Osteoblast (primary cell): ENCODE measurements at regions not wholly inside any gene's neighbourhood (a gene's known extent, or its start where the extent isn't known, plus 50 kb on each side); places are given as distances from the start of the nearest gene placed in this dataset.

Experiments used
- DNase-seq: peaks from one replicate; pipeline ENCODE4 v3.0.0; 2011; ENCODE audit warnings: low spot score, mixed read lengths; ENCODE audit not compliant: insufficient read length; ENCODE audit errors: missing footprints
- H2AFZ ChIP-seq: 2 replicates; pipeline ENCODE4 v1.6.0; 2011; ENCODE audit warnings: mild to moderate bottlenecking, low read length
- H3K27ac ChIP-seq: 2 replicates; pipeline ENCODE4 v1.5.1; 2011; ENCODE audit warnings: mild to moderate bottlenecking, low read depth, low read length, moderate library complexity
- H3K27me3 ChIP-seq: 2 replicates; pipeline ENCODE4 v1.6.0; 2012; ENCODE audit warnings: mild to moderate bottlenecking, control low read depth, inconsistent platforms, low read length, moderate library complexity; ENCODE audit not compliant: insufficient read depth
- H3K36me3 ChIP-seq: 2 replicates; pipeline ENCODE4 v1.5.1; 2011; ENCODE audit warnings: mild to moderate bottlenecking, low read length, control low read depth, moderate library complexity; ENCODE audit not compliant: insufficient read depth
- H3K4me1 ChIP-seq: 2 replicates; pipeline ENCODE4 v1.5.1; 2011; ENCODE audit warnings: mild to moderate bottlenecking, low read length, control low read depth, moderate library complexity; ENCODE audit not compliant: insufficient read depth
- H3K4me2 ChIP-seq: 2 replicates; pipeline ENCODE4 v1.6.0; 2011; ENCODE audit warnings: mild to moderate bottlenecking, low read length; ENCODE audit not compliant: insufficient read depth
- H3K4me3 ChIP-seq: fragments of 200-600 bp; sonication (generic); 3 replicates; pipeline ENCODE4 v1.5.1; 2012; ENCODE audit warnings: mild to moderate bottlenecking, low read length, inconsistent platforms; ENCODE audit not compliant: insufficient read depth
- H3K79me2 ChIP-seq: 2 replicates; pipeline ENCODE4 v1.6.0; 2012; ENCODE audit warnings: mild to moderate bottlenecking, low read length, control low read depth, inconsistent platforms; ENCODE audit not compliant: insufficient read depth
- H3K9me3 ChIP-seq: 2 replicates; pipeline ENCODE4 v1.5.1; 2011; ENCODE audit warnings: low read depth, low read length, control low read depth
- H4K20me1 ChIP-seq: 2 replicates; pipeline ENCODE4 v1.6.0; 2012; ENCODE audit warnings: mild to moderate bottlenecking, low read length, control low read depth; ENCODE audit not compliant: insufficient read depth
- CTCF ChIP-seq: IDR thresholded peaks from 2 replicates; pipeline ENCODE4 v1.5.1; 2011; ENCODE audit warnings: mild to moderate bottlenecking, low read depth, low read length, moderate library complexity; ENCODE audit errors: extremely low read depth

- H2AFZ ChIP-seq = no peak overlapping the region
- no peak overlapping the region for H3K4me3 ChIP-seq
- DNase-seq = no peak
- peak overlapping the region; percentile 80 for H3K27ac ChIP-seq
- TF ChIP-seq CTCF = no peak
- no peaks in the 10 kb centered on the region for H4K20me1 ChIP-seq
- no peaks in the 10 kb centered on the region for H3K79me2 ChIP-seq
- H3K4me2 ChIP-seq = peak overlapping the region; percentile 49
- no peaks in the 10 kb centered on the region for H3K9me3 ChIP-seq
- no peaks in the 10 kb centered on the region for H3K27me3 ChIP-seq
- H3K4me1 ChIP-seq = peaks cover 31% of the 10 kb centered on the region
- H3K36me3 ChIP-seq = no peaks in the 10 kb centered on the region
Observed at GRCh38 chr12:68497107-68497506, 113.6 kb upstream of the RAP1B start.

GRCh38 chr12:68497702-68498101 lies 113.0 kb upstream of the RAP1B start:
- Histone ChIP-seq H3K4me2 (peak overlapping the region; percentile 49), H4K20me1 (no peaks in the 10 kb centered on the region), H3K36me3 (no peaks in the 10 kb centered on the region), H2AFZ (no peak overlapping the region), H3K4me3 (no peak overlapping the region), H3K27ac (peak overlapping the region; percentile 80), H3K79me2 (no peaks in the 10 kb centered on the region), H3K9me3 (no peaks in the 10 kb centered on the region), H3K27me3 (no peaks in the 10 kb centered on the region), H3K4me1 (peaks cover 31% of the 10 kb centered on the region)
- TF ChIP-seq CTCF = no peak
- DNase-seq = peak; percentile 76

GRCh38 chr12:68498736-68499135 lies 112.0 kb upstream of the RAP1B start:
- Histone ChIP-seq H3K79me2 (no peaks in the 10 kb centered on the region), H3K27me3 (no peaks in the 10 kb centered on the region), H3K27ac (peak overlapping the region; percentile 80), H3K4me1 (peaks cover 31% of the 10 kb centered on the region), H2AFZ (no peak overlapping the region), H3K36me3 (no peaks in the 10 kb centered on the region), H3K9me3 (no peaks in the 10 kb centered on the region), H4K20me1 (no peaks in the 10 kb centered on the region), H3K4me2 (no peak overlapping the region), H3K4me3 (no peak overlapping the region)
- DNase-seq = no peak
- TF ChIP-seq CTCF = no peak

- Histone ChIP-seq H3K4me3 (no peak overlapping the region), H4K20me1 (no peaks in the 10 kb centered on the region), H3K9me3 (no peaks in the 10 kb centered on the region), H3K27ac (no peak overlapping the region), H3K36me3 (no peaks in the 10 kb centered on the region), H3K4me1 (peaks cover 31% of the 10 kb centered on the region), H3K79me2 (no peaks in the 10 kb centered on the region), H3K27me3 (no peaks in the 10 kb centered on the region), H2AFZ (no peak overlapping the region), H3K4me2 (no peak overlapping the region)
- no peak for TF ChIP-seq CTCF
- no peak for DNase-seq
Observed at GRCh38 chr12:68499616-68500015, 111.1 kb upstream of the RAP1B start.
